ENCODE measurements at regions not wholly inside any gene's neighbourhood (a gene's known extent, or its start where the extent isn't known, plus 50 kb on each side); places are given as distances from the start of the nearest gene placed in this dataset.

DNA sequence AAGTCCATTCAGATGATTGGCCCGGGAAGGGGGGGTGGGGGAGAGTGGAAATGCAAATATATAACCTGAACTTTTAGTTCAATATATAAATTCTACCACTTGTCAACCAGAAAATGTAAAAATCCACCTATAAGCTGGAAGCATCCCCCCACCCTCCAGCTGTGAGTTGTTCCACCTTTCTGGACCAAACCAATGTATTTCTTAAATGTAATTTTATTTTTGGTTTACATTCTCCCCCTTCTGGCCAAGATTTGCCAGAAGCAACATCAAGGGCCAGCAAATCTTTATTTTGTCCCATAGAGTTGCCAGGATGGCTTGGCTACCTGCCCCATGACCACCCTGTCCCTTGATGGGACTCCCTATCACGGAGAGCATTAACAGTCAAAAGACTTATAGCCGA lies 545.7 kb downstream of the TBL1XR1 start:
- Histone ChIP-seq H3K79me2 (ENCODE audit: insufficient read depth, low read length) (no peaks in the 10 kb centered on the region), H2BK20ac (ENCODE audit: low read depth, low read length, poor library complexity, severe bottlenecking) (no peak overlapping the region), H3K18ac (ENCODE audit: insufficient read length, low read depth, low read length) (no peak overlapping the region), H4K8ac (replicated peaks; ENCODE audit: insufficient read length, low read depth, low read length) (no peak overlapping the region), H3K4me1 (ENCODE audit: insufficient read depth, low read length) (no peaks in the 10 kb centered on the region), H3K23ac (ENCODE audit: insufficient read length, low read depth, low read length) (no peak overlapping the region), H2BK15ac (ENCODE audit: low read depth, low read length) (no peak overlapping the region), H4K91ac (ENCODE audit: insufficient read length, low read depth, low read length) (no peak overlapping the region), H3K9ac (ENCODE audit: extremely low read depth, insufficient read length, low read length) (no peak overlapping the region), H3K27ac (ENCODE audit: insufficient read length, low read depth, low read length) (no peak overlapping the region), H4K5ac (ENCODE audit: insufficient read length, low read depth, low read length) (no peak overlapping the region), H3K4ac (ENCODE audit: low read depth, low read length) (no peak overlapping the region), H2BK120ac (ENCODE audit: low read depth, low read length, poor library complexity, severe bottlenecking) (no peak overlapping the region), H3K23me2 (ENCODE audit: insufficient read length, low read depth, low read length, poor library complexity, severe bottlenecking) (no peaks in the 10 kb centered on the region), H2BK5ac (ENCODE audit: insufficient read length, low read length) (no peak overlapping the region), H3K27me3 (ENCODE audit: insufficient read depth, low read length) (no peaks in the 10 kb centered on the region), H3T11ph (ENCODE audit: low read length) (no peak overlapping the region), H2AFZ (ENCODE audit: low read length) (no peak overlapping the region), H2AK5ac (ENCODE audit: insufficient read length, low read length) (no peak overlapping the region), H3K4me2 (ENCODE audit: insufficient read depth, insufficient read length, low read length) (no peak overlapping the region), H3K79me1 (ENCODE audit: insufficient read depth, low read depth, low read length, poor library complexity, severe bottlenecking) (no peaks in the 10 kb centered on the region), H3K56ac (ENCODE audit: insufficient read length, low read depth, low read length) (no peak overlapping the region), H2BK12ac (ENCODE audit: insufficient read length, low read depth, low read length) (no peak overlapping the region), H3K9me3 (ENCODE audit: control insufficient read depth, low read depth, low read length) (no peaks in the 10 kb centered on the region), H3K14ac (ENCODE audit: insufficient read depth, low read length) (no peak overlapping the region), H4K20me1 (ENCODE audit: control insufficient read depth, insufficient read depth, insufficient read length) (no peaks in the 10 kb centered on the region)
- H3K4me3 Mint-ChIP-seq = no peak overlapping the region
- TF ChIP-seq, protein P1, sequence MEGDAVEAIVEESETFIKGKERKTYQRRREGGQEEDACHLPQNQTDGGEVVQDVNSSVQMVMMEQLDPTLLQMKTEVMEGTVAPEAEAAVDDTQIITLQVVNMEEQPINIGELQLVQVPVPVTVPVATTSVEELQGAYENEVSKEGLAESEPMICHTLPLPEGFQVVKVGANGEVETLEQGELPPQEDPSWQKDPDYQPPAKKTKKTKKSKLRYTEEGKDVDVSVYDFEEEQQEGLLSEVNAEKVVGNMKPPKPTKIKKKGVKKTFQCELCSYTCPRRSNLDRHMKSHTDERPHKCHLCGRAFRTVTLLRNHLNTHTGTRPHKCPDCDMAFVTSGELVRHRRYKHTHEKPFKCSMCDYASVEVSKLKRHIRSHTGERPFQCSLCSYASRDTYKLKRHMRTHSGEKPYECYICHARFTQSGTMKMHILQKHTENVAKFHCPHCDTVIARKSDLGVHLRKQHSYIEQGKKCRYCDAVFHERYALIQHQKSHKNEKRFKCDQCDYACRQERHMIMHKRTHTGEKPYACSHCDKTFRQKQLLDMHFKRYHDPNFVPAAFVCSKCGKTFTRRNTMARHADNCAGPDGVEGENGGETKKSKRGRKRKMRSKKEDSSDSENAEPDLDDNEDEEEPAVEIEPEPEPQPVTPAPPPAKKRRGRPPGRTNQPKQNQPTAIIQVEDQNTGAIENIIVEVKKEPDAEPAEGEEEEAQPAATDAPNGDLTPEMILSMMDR (conservative IDR thresholded peaks at IDR 0.05) = peak; percentile 33; the same call in 2 of the 3 replicates
- DNase-seq = no peak
- H3K27me3 Mint-ChIP-seq (ENCODE audit: low read depth) = no peaks in the 10 kb centered on the region
- H3K9me3 Mint-ChIP-seq = no peaks in the 10 kb centered on the region
- no CpG with 5 or more reads among the region's 3 CpGs for WGBS (ENCODE audit: extremely low coverage, insufficient read length, low lambda C conversion rate)
- no peaks in the 10 kb centered on the region for H3K36me3 Mint-ChIP-seq (ENCODE audit: insufficient read depth in 1 of 3, low read depth in 3 of 3)
- no peak overlapping the region for H3K27ac Mint-ChIP-seq
- H3K4me1 Mint-ChIP-seq = no peaks in the 10 kb centered on the region

Measured in H9 (cell line).